Ecto neural progenitor cell (in vitro differentiated cells): ENCODE measurements at regions not wholly inside any gene's neighbourhood (a gene's known extent, or its start where the extent isn't known, plus 50 kb on each side); places are given as distances from the start of the nearest gene placed in this dataset.

ENCODE experiments used
- DNase-seq: peaks from one replicate; pipeline ENCODE4 v3.0.0-alpha.2; 2018; ENCODE audit warnings: low spot score

DNA sequence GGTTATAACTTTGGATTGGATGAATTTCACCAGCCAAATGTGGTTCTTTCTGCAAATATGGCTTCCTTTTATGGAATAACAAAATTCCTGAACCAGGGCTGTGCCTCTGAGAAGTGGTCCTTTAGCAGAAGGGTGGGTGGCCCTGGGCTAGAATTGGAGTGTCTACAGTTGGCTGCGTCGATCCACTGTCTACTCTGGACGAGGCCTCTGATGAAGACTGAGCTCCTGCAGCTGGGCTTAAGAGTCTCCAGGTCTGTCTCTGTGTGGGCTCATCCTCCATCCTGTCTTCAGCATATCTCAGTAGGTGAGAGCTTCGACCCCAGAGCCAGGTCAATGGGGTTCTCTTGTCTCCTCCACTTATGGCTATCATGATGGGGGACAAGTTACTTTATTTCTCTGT lies 166.3 kb upstream of the PMEPA1 start:
- no peak for DNase-seq

- peak; percentile 16 for DNase-seq
Measured at GRCh38 chr20:57874141-57874540, 164.3 kb upstream of the PMEPA1 start.

DNA sequence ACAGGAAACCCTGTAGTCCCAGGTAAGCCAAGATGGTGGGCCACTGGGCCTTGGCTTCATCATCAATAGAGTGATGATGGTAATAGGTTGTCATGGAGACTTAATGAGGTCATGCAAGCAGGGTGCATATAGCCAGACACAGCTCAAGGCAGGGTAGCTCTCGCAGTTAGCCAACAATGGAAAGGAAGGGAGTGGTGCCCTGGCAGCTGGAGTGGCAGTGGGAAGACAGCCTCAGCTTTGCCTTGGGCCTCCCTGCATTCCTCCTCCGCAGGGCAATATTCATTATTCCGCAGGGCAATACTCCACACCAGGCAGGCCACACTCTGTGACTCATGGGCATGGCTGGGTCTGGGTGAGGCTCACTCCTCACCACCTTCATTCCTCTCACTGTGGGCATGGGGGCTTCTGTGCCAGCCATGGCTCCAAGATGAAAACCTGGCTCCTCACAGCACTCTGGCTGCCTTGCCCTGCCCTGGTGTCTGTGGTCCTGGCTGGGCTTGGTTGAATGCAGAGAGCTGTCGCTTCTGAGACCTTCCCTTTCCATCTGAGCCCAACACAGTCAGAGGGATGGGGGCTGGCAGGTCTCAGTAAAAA lies 163.1 kb upstream of the PMEPA1 start:
- no peak for DNase-seq

DNA sequence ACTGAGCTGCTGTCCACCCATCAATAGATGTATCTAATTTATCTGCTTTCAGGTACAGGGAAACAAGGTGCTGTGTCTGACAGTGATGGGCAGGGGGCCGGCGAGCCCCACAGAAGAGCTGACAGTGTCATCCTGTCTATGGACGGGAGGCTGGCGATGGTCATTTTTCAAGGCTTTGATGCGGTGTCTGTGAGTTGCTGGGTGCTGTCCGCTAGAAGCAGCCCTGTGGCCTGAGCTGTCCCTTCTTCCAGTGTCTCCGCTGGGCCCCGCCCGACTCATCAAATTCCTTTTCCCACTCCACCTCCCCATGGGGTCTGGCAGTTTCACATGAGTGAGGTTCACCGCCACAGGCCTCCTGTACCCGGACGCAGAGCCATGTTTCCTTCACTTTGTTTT lies 161.4 kb upstream of the PMEPA1 start:
- no peak for DNase-seq

DNA sequence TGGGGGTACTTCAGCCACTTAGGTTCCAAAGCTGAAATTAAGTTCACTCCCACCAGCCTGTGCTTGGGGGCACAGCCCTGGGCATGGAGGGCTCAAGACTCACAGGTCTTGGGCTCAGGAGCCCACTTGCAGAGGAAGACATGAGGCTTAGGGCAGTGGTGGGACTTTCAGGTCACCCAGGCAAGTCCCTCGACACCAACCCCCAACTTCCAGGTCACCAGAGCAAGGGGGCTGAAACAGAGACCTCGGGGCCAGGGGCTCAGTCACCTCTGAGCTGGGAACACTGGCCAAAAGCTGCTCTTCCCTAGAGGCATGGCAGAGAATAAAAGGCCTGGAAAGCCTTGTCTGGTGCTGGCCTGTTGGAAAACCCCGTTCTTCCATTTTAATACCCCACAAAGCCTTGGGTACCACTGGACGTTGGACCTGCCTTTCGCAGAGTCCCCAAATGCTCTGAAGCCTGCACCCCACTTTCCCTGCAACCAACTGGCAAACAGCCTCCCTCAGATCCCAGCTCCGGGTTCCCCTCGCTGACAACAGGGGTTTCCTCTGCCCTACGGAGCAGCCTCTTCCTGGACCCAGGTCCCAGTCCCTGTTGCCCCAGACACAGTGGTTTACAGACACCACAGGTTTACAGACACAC lies 160.9 kb upstream of the PMEPA1 start:
- no peak for DNase-seq

DNA sequence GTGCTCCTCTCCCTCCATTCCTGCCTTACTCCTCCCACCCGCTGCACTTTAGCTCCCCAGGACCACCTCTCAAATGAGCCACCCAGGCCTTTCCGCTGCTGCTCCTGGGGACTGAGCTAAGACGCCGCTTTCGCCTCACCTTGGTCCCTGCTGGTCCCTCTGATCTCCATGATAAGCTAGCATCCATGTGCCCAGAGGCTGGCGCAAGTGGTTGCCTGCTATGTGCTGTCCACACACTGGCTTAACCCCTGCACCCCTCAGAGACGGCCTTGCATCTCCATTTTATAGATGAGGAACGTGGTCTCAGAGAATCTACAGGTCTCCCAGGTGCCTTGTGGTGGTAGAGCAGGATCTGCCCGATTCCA lies 160.1 kb upstream of the PMEPA1 start:
- no peak for DNase-seq

- no peak for DNase-seq
Measured at GRCh38 chr20:57869291-57869950, 159.6 kb upstream of the PMEPA1 start.

DNA sequence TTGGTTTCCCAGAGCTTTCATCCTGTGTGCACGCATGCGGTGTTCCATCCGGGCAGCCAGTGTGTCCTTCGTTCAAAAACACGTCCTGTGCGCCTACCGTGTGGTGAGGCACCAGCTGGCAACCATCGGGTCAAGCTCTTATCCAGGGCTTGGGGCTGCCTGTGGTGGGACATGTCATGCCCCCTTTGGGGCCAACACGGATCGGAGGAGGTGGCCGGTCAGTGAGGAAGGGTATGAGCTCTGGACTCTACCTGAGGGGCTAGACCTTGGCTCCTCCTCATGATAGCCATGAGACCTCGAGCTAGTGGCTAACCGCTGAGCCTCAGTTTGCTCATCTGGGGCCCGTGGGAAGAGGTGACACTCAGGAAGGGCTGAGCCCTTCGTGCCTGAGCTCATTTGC lies 158.5 kb upstream of the PMEPA1 start:
- no peak for DNase-seq

DNA sequence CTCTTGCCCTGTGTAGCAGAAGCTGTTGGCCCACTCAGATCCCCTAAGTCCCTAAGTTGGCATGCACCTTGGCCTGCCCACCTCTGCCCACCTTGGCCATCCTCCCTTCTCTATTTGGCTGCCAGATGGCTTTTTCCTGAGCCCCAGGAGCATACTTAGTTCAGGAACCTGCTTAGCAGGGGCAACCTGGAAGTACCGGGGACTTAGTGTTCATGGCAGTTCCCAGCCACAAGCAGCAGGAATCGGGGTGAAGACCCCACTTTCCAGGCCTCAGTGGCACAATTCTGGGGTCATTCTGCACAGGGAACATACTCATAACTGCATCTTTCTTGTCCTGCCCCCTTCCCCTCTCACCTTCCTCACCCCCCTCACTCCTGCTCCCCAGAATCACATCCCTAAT lies 158.0 kb upstream of the PMEPA1 start:
- no peak for DNase-seq

DNA sequence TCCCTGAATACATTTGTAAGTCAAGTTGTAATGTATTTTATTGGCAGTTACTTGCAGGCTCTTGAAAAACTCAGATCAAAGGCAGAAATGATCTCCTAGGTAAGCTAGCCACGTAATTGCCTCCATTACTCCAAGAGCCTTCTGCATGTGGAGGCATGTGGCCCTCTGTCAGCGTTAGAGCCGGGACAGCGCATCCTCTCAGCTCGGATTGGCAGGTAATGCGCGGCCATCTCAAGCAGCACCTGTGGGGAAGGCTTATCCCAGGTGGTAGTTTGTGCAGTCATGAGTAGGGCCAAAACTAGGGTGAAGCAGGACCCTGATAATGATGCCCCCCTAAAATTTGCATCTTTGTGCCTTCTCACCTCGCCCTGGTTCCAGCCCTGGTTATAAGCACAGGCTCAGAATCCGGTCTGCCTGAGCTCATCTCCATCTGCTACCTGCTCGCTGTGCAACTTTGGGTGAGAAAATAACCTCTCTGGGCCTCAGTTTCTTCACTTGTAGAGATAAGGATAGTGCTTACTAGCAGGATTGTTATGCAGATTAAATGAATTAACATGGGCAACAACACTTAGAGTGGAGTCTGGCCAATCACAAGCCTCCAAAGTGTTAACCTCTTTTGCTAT lies 157.5 kb upstream of the PMEPA1 start:
- no peak for DNase-seq

- no peak for DNase-seq
Measured at GRCh38 chr20:57866250-57867106, 156.7 kb upstream of the PMEPA1 start.

DNA sequence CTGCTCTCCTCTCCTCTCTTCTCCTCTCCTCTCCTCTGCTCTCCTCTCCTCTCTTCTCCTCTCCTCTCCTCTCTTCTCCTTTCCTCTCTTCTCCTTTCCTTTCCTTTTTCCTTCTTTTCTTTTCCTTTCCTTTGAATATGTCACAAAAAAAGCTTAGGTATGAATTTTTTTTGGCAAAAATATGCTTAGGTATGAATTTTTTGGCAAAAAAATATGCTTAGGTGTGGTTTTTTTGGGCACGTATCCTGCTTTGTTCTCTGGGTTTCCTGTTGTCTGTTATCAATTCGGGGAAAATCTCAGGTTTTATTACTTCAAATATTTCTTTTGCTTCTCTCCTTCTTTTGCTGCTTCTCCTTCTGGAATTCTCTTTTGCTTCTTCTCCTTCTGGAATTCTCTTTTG lies 155.5 kb upstream of the PMEPA1 start:
- no peak for DNase-seq

- DNase-seq, result peak; percentile 16
Measured at GRCh38 chr20:57860576-57860975, 150.8 kb upstream of the PMEPA1 start.

DNA sequence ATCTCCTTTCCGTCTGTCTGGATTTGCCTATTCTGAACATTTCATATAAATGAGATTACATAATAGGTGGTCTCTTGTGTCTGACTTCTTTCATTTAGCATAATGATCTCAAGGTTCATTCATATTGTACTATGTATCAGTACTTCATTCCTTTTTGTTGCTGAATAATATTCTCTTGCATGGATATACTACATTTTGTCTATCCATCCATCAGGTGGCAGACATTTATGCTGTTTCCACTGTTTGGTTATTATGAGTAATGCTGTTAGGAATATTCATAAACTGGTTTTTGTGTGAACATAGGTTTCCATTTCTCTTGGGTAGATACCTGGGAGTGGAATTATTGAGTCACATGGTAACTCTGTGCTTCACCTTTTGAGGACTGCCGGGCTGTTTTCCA lies 148.2 kb upstream of the PMEPA1 start:
- no peak for DNase-seq

GRCh38 chr20:57857118-57857517 lies 147.3 kb upstream of the PMEPA1 start:
- DNase-seq, result no peak

DNA sequence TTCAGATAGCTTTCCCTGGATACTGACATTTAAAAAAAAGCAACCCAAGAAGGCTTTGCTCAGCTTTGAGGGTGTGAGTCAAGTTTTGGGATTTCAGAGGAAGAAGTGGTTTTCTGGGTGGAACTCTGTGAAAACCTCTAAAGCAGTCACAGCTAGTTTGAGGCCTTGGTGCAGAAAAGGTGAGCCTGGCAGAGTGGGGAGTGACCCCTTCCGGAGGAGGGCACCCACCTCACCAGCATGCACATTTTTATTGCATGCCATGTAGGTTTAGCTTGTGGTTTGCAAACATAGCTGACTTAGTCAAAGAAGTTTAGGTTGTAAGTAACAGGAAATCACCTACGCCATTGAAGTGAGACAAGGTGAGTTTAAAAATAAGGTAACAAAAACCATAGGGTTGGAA lies 146.8 kb upstream of the PMEPA1 start:
- peak; percentile 8 for DNase-seq

DNA sequence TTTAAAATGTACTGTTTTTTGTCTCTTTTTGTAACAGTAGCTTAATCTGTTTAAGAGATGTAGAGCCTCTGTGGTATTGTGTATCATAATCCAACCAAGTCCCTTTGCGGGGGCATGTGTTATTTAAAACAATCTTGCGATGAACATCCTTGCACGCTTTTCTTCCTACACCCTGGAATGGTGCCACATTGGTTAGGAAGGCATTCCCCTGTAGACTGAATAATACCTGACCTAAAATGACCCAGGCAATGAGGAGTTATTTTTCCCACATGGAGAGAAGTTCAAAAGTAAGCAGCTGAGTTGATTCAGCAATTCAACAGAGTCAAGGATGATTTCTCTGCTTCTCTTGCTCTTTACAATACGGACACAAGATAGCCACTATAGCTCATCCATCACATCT lies 142.0 kb upstream of the PMEPA1 start:
- DNase-seq, result no peak

DNA sequence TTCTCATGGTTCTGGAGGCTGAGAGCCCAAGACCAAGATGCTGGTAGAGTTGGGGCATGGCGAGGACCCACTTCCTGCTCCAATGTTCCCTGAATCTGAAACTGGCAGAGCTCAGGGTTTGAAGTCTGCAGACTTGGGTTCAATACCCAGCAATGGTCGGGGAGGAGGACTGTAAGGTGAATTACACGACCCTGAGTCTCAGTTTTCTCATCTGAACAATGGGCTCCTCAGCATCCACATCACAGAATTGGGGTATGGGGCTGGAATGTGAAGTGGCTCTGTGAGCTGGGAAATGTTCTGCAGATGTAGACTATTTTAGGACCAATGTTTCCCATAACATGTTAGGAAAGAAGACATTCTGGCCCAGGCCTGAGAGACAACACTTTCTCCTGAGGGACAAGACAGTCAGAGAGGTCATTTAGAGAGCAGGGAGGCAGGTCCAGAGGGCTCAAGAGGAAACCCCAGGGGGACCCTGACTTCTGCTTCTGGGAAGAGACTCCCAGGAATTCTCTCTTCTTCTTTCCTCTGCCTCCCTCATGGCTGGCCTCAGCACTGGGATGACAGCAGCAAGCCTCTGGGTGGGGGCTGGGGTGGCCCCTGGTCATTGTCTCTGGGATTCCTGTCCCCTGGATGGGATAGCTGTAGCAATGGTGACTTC lies 141.3 kb upstream of the PMEPA1 start:
- DNase-seq, result peak; percentile 29

DNA sequence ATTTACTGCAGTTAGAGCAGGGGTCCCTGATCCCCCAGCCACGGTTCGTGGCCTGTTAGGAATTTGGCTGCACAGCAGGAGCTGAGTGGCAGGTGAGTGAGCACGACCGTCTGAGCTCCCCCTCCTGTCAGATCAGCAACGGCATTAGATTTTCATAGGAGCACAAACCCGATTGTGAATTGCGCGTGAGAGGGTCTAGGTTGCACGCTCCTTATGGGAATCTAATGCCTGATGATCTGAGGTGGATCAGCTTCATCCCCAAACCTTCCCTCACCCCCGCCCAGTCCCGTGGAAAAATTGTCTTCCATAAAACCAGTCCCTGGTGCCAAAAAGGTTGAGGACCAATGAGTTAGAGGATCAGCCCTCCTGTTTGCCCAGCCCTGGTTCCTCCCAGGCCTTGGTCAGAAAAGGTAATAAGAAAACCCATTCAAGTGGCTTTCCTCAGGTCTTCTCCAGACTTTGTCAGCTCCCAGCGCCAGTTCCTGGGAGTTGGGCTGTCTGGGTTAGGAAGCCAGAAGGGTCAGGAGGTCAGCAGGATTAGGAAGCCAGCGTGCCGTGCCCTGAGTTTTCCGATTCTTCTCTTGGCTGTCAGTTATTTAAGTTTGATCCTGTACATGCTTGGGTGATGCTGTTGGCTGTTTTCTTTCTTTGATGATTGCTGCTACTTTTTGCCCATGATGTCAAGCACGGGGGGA lies 139.9 kb upstream of the PMEPA1 start:
- peak; percentile 55 for DNase-seq

- peak; percentile 23 for DNase-seq
Measured at GRCh38 chr20:57849121-57849520, 139.3 kb upstream of the PMEPA1 start.

DNA sequence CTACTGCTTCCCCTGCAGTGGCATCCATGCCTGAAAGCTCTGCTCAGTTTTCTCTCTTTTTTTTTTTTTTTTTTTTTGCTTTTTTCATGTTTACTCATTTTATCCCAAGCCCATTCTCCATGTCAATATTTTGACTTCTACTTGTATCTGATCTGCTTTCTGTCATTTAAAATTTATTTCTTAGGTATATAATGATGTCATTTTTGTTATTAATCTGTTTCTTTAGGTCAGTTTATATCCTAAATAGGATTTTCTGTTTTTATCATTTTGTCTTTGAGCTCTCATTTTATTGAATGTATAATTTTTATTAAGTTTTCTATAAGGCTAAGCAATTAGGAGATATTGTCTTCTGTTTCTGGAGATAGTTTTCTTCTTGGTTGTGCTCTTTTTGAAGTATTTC lies 138.5 kb upstream of the PMEPA1 start:
- no peak for DNase-seq
